GM23248 (cell line): ENCODE measurements at regions not wholly inside any gene's neighbourhood (a gene's known extent, or its start where the extent isn't known, plus 50 kb on each side); places are given as distances from the start of the nearest gene placed in this dataset.

ENCODE experiments used
- DNase-seq: peaks from one replicate; pipeline ENCODE4 v3.0.0-alpha.2; 2015
- H2AFZ ChIP-seq: fragments of 200-600 bp; sonication (generic); 2 replicates; pipeline ENCODE4 v1.6.1; 2016; ENCODE audit warnings: antibody characterized with exemption
- H3F3A ChIP-seq: fragments of 200-600 bp; sonication (generic); 2 replicates; pipeline ENCODE4 v1.6.1; 2016; ENCODE audit warnings: mild to moderate bottlenecking, antibody characterized with exemption, mixed run types; ENCODE audit not compliant: insufficient read depth
- H3K27ac ChIP-seq: fragments of 200-600 bp; sonication (generic); 2 replicates; pipeline ENCODE4 v1.5.1; 2016; ENCODE audit warnings: mild to moderate bottlenecking
- H3K27me3 ChIP-seq: fragments of 200-600 bp; sonication (generic); replicated peaks from 2 replicates; pipeline ENCODE4 v1.6.1; 2016; ENCODE audit warnings: mild to moderate bottlenecking; ENCODE audit not compliant: insufficient read depth
- H3K36me3 ChIP-seq: fragments of 200-600 bp; sonication (generic); 2 replicates; pipeline ENCODE4 v1.6.1; 2016; ENCODE audit warnings: low read depth, mild to moderate bottlenecking
- H3K4me1 ChIP-seq: fragments of 200-600 bp; sonication (generic); 2 replicates; pipeline ENCODE4 v1.6.1; 2016; ENCODE audit warnings: mild to moderate bottlenecking; ENCODE audit not compliant: insufficient read depth
- H3K4me2 ChIP-seq: fragments of 200-600 bp; sonication (generic); one replicate; pipeline ENCODE4 v1.6.1; 2016; ENCODE audit warnings: mild to moderate bottlenecking; ENCODE audit not compliant: unreplicated experiment
- H3K4me3 ChIP-seq: fragments of 200-600 bp; sonication (generic); 2 replicates; pipeline ENCODE4 v1.5.1; 2016; ENCODE audit warnings: mild to moderate bottlenecking
- H3K79me2 ChIP-seq: fragments of 200-600 bp; sonication (generic); 2 replicates; pipeline ENCODE4 v1.6.1; 2016; ENCODE audit warnings: mild to moderate bottlenecking; ENCODE audit not compliant: insufficient read depth
- H3K9ac ChIP-seq: fragments of 200-600 bp; sonication (generic); 2 replicates; pipeline ENCODE4 v1.6.1; 2016; ENCODE audit warnings: mild to moderate bottlenecking
- H3K9me2 ChIP-seq: fragments of 200-600 bp; sonication (generic); 2 replicates; pipeline ENCODE4 v1.6.1; 2016; ENCODE audit warnings: mixed run types, mild to moderate bottlenecking, moderate library complexity; ENCODE audit not compliant: insufficient read depth
- H3K9me3 ChIP-seq: fragments of 200-600 bp; sonication (generic); one replicate; pipeline ENCODE4 v1.6.1; 2017; ENCODE audit warnings: low read depth
- H4K20me1 ChIP-seq: fragments of 200-600 bp; sonication (generic); 2 replicates; pipeline ENCODE4 v1.6.0; 2016; ENCODE audit not compliant: insufficient read depth
- EZH2 ChIP-seq: fragments of 200-600 bp; sonication (generic); IDR thresholded peaks from 2 replicates; pipeline ENCODE4 v1.6.1; 2018; ENCODE audit warnings: antibody characterized with exemption, mild to moderate bottlenecking; ENCODE audit not compliant: insufficient read depth, poor library complexity, severe bottlenecking
- EZH2phosphoT487 ChIP-seq: fragments of 200-600 bp; sonication (generic); IDR thresholded peaks from 2 replicates; pipeline ENCODE4 v1.6.1; 2018; ENCODE audit warnings: antibody characterized with exemption, moderate library complexity, mild to moderate bottlenecking, low read depth; ENCODE audit not compliant: insufficient read depth
- WGBS, 2 experiments: methylation state at CpG; one replicate each; pipeline ENCODE4 v1.1.6; 2015 to 2017; ENCODE audit warnings: low lambda C conversion rate in 2 of 2, low coverage in 1 of 2; ENCODE audit errors: missing lambda C conversion rate in 2 of 2; 5-methylcytosine and 5-hydroxymethylcytosine counted together
- in situ Hi-C: fragments of 300-500 bp; cut with MboI; formaldehyde crosslinking; loops from 2 replicates; pipeline ENCODE4 v1.15.0; 2020

GRCh38 chr2:125596612-125597011 lies 1059.3 kb upstream of the GYPC start:
- Histone ChIP-seq H3K9me3 (peaks cover 7% of the 10 kb centered on the region), H3K9ac (no peak overlapping the region), H3F3A (no peaks in the 10 kb centered on the region), H3K27me3 (no peaks in the 10 kb centered on the region), H3K4me3 (no peak overlapping the region), H3K9me2 (no peaks in the 10 kb centered on the region), H2AFZ (no peak overlapping the region), H3K4me2 (no peak overlapping the region), H3K36me3 (no peaks in the 10 kb centered on the region), H3K4me1 (no peaks in the 10 kb centered on the region), H3K27ac (no peak overlapping the region), H3K79me2 (no peaks in the 10 kb centered on the region), H4K20me1 (no peaks in the 10 kb centered on the region)
- TF ChIP-seq EZH2 (no peak), EZH2phosphoT487 (no peak)
- 4 to 6% methylated on average over 3 of the region's 3 CpGs for WGBS, 2 experiments
- in situ Hi-C loops, result no loop called here
- no peak for DNase-seq

GRCh38 chr2:125615438-125615837 lies 1040.5 kb upstream of the GYPC start:
- Histone ChIP-seq H3K27ac (no peak overlapping the region), H3K4me3 (no peak overlapping the region), H2AFZ (no peak overlapping the region), H3K36me3 (no peaks in the 10 kb centered on the region), H3K4me1 (no peaks in the 10 kb centered on the region), H3K9me2 (no peaks in the 10 kb centered on the region), H3K79me2 (no peaks in the 10 kb centered on the region), H3K9me3 (no peaks in the 10 kb centered on the region), H3F3A (no peaks in the 10 kb centered on the region), H3K27me3 (no peaks in the 10 kb centered on the region), H3K9ac (no peak overlapping the region), H3K4me2 (no peak overlapping the region), H4K20me1 (no peaks in the 10 kb centered on the region)
- DNase-seq, result no peak
- in situ Hi-C loops, result no loop called here
- TF ChIP-seq EZH2, result no peak
- no peak for TF ChIP-seq EZH2phosphoT487
- 16 to 17% methylated on average over 3 of the region's 3 CpGs for WGBS, 2 experiments

GRCh38 chr2:125630377-125630776 lies 1025.6 kb upstream of the GYPC start:
- no peaks in the 10 kb centered on the region for H3K9me3 ChIP-seq
- in situ Hi-C loops, result no loop called here
- no peak overlapping the region for H3K4me2 ChIP-seq
- H3K9ac ChIP-seq, result no peak overlapping the region
- DNase-seq, result no peak
- no peaks in the 10 kb centered on the region for H3K36me3 ChIP-seq
- no peaks in the 10 kb centered on the region for H3K27me3 ChIP-seq
- no peaks in the 10 kb centered on the region for H3K9me2 ChIP-seq
- no peaks in the 10 kb centered on the region for H3K79me2 ChIP-seq
- WGBS, 2 experiments, result 2 to 5% methylated on average over 6 of the region's 6 CpGs
- TF ChIP-seq EZH2 (no peak), EZH2phosphoT487 (no peak)
- no peaks in the 10 kb centered on the region for H4K20me1 ChIP-seq
- H3F3A ChIP-seq, result no peaks in the 10 kb centered on the region
- H3K27ac ChIP-seq, result no peak overlapping the region
- H2AFZ ChIP-seq, result no peak overlapping the region
- H3K4me1 ChIP-seq, result no peaks in the 10 kb centered on the region
- H3K4me3 ChIP-seq, result no peak overlapping the region

GRCh38 chr2:125634662-125635061 lies 1021.3 kb upstream of the GYPC start:
- Histone ChIP-seq H3K9me3 (no peaks in the 10 kb centered on the region), H3K9me2 (no peaks in the 10 kb centered on the region), H3K27me3 (no peaks in the 10 kb centered on the region), H3K4me1 (no peaks in the 10 kb centered on the region), H3K9ac (no peak overlapping the region), H3K4me3 (no peak overlapping the region), H3F3A (no peaks in the 10 kb centered on the region), H2AFZ (no peak overlapping the region), H3K36me3 (no peaks in the 10 kb centered on the region), H3K4me2 (no peak overlapping the region), H3K27ac (no peak overlapping the region), H4K20me1 (no peaks in the 10 kb centered on the region), H3K79me2 (no peaks in the 10 kb centered on the region)
- TF ChIP-seq EZH2phosphoT487 (no peak), EZH2 (no peak)
- DNase-seq, result no peak
- in situ Hi-C loops, result no loop called here

GRCh38 chr2:125638345-125638744 lies 1017.6 kb upstream of the GYPC start:
- Histone ChIP-seq H3K4me2 (no peak overlapping the region), H3K4me1 (no peaks in the 10 kb centered on the region), H3K9me2 (no peaks in the 10 kb centered on the region), H4K20me1 (no peaks in the 10 kb centered on the region), H2AFZ (no peak overlapping the region), H3K4me3 (no peak overlapping the region), H3K79me2 (no peaks in the 10 kb centered on the region), H3K27ac (no peak overlapping the region), H3K9me3 (peaks cover 2% of the 10 kb centered on the region), H3F3A (no peaks in the 10 kb centered on the region), H3K9ac (no peak overlapping the region), H3K36me3 (no peaks in the 10 kb centered on the region), H3K27me3 (no peaks in the 10 kb centered on the region)
- 29 to 52% methylated on average over 1 of the region's 1 CpG for WGBS, 2 experiments
- DNase-seq, result no peak
- in situ Hi-C loops, result no loop called here
- TF ChIP-seq EZH2 (no peak), EZH2phosphoT487 (no peak)
